LNCaP clone FGC (cell line): ENCODE measurements at regions not wholly inside any gene's neighbourhood (a gene's known extent, or its start where the extent isn't known, plus 50 kb on each side); places are given as distances from the start of the nearest gene placed in this dataset.

Source experiments
- DNase-seq: peaks from one replicate; pipeline ENCODE4 v3.0.0-alpha.2; 2011; ENCODE audit warnings: low read depth
- H3K4me3 ChIP-seq: 2 replicates; pipeline ENCODE4 v1.5.1; 2011; ENCODE audit warnings: mild to moderate bottlenecking, low read depth, low read length, control low read depth
- CTCF ChIP-seq: IDR thresholded peaks from 2 replicates; pipeline ENCODE4 v1.5.1; 2012; ENCODE audit warnings: mild to moderate bottlenecking; ENCODE audit not compliant: control insufficient read depth, insufficient read depth; ENCODE audit errors: extremely low read depth

GRCh38 chr3:191543897-191544296 is 82.9 kb downstream of the PYDC2 start:
- DNase-seq = no peak
- H3K4me3 ChIP-seq = no peak overlapping the region
- no peak for TF ChIP-seq CTCF

- no peak for DNase-seq
- no peak for TF ChIP-seq CTCF
- no peak overlapping the region for H3K4me3 ChIP-seq
Measured at GRCh38 chr3:191549357-191549756, 88.4 kb downstream of the PYDC2 start.

- no peak for DNase-seq
- TF ChIP-seq CTCF = no peak
- H3K4me3 ChIP-seq = no peak overlapping the region
Measured at GRCh38 chr3:191555037-191555436, 94.1 kb downstream of the PYDC2 start.

GRCh38 chr3:191557322-191557721 is 96.4 kb downstream of the PYDC2 start:
- no peak for TF ChIP-seq CTCF
- no peak for DNase-seq

GRCh38 chr3:191563722-191564121 is 102.8 kb downstream of the PYDC2 start:
- TF ChIP-seq CTCF = no peak
- no peak overlapping the region for H3K4me3 ChIP-seq
- DNase-seq = no peak

More at GRCh38 chr3:191557322-191557721, 96.4 kb downstream of the PYDC2 start:
- H3K4me3 ChIP-seq = no peak overlapping the region

GRCh38 chr3:191566469-191566868 is 105.5 kb downstream of the PYDC2 start:
- DNase-seq = no peak
- no peak for TF ChIP-seq CTCF
- H3K4me3 ChIP-seq = no peak overlapping the region

GRCh38 chr3:191568206-191568605 is 107.2 kb downstream of the PYDC2 start:
- no peak overlapping the region for H3K4me3 ChIP-seq
- no peak for DNase-seq
- TF ChIP-seq CTCF = no peak
